NCI-H82 treated with DMSO at 0.1 percent for 48 hours (cell line): ENCODE measurements at regions not wholly inside any gene's neighbourhood (a gene's known extent, or its start where the extent isn't known, plus 50 kb on each side); places are given as distances from the start of the nearest gene placed in this dataset.

Experiments
- DNase-seq: peaks from one replicate; lab custom pipeline; 2025; ENCODE audit not compliant: unreplicated experiment; lab: John Stamatoyannopoulos, UW

DNA sequence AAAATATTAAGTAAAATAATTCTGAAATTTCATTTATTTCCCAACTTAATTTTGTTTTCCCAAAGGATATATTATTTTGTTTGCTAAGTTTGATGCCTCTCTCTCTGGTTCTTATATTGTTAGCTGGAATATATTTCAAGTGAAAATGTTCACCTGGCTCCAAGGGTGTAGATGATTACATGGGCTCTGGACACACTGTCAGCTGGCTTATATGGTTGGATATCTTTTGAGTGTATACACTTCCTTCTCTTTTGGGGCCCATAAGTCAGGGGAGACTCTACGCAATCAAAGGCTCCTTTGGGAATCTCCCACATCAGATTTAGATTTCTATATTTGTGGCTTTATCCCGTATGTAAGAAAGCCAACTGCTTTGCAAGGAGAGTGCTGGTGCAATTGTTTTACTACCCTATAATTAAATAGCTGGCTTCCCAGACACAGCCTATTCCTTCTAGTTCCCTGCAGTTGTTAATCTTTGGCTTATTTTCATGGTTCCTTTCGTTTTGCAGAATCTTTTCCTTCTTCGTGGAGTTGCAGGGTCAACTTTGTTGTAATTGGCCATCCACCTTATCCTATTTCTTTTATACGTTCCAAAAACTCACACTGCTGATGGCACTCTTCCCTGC lies 225.7 kb downstream of the DPH6 start:
- DNase-seq: no peak

DNA sequence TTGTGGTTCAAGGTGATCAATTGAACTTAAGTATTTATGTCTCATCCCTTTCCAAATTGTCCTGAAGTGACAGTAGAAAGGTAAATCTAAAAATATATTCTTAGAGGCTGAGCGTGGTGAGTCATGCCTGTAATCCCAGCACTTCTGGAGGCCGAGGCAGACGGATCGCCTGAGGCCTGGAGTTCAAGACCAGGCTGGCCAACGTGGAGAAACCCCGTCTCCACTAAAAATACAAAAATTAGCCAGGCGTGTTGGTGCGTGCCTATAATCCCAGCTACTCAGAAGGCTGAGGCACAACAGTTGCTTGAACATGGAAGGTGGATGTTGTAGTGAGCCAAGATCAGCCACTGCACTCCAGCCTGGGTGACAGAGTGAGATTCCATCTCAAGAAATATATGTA lies 226.6 kb downstream of the DPH6 start:
- DNase-seq: no peak

DNA sequence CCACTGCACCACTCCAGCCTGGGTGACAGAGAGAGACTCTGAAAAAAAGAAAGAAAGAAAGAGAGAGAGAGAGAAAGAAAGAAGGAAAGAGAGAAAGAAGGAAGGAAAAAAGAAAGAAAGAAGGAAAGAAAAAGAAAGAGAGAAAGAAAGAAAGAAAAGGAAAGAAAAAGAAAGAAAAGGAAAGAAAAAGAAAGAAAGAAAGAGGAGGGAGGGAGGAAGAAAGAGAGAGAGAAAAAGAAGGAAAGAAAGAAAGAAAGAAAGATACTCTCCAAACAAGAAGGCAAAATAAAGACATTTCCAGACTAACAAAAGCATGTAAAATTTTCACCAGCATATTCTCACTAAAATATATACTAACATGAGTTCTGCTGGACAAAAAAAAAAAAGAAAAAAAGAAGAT lies 228.7 kb downstream of the DPH6 start:
- DNase-seq: no peak

DNA sequence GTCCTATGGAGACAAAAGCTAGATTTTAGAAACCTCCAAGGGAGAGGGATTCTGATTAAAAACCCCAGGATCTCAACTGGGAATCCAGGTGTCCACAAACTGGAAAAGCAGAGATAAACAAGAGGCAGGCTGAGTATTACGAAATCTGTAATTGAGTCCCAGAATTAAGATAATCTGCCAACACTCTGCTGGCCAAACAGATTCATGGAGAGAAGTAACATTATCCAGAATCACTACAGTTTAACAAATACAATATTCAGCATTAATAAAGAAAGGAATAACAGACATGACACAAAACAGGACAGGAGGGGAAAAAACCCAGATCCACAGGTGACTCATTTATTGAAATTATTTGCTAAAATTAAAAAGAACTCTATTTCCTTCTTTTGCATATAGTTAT lies 227.2 kb upstream of the NANOGP8 start:
- no peak for DNase-seq

DNA sequence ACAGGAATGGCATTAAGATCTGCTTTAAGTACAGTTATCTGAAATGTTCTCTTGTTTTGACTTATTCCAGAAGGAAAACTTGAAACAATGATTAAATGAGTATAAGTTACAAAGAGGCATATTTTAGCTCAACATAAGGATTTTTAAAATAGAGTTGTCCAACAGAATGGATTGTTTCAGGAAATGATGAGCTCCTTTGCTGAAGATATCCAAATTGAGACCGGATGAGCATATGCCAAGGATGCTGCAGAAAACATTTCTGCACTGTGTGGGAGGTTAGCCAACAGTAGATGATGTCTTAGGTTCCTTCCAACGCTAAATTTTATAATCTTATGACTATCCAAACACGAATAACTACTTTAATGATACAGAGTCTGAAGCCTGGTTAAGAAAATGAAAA lies 226.5 kb upstream of the NANOGP8 start:
- DNase-seq: no peak

DNA sequence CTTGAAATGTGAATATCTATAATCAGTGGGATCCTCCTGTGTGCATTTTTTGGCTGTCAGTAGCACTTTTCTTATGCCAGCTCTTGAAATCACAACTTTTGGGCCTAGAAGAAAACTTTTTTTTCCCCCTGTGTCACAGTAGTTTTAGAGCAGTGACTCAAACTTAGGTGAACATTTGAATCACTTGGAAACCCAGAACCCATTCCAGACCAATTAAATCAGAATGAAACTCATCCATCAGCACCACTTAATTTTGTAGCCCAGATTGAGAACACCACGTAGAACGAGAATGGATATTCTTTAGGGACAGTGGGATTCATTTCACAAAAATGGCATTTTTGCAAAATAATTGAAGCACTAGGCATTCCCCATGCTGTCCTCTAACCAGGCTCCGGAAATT lies 224.8 kb upstream of the NANOGP8 start:
- DNase-seq: no peak

DNA sequence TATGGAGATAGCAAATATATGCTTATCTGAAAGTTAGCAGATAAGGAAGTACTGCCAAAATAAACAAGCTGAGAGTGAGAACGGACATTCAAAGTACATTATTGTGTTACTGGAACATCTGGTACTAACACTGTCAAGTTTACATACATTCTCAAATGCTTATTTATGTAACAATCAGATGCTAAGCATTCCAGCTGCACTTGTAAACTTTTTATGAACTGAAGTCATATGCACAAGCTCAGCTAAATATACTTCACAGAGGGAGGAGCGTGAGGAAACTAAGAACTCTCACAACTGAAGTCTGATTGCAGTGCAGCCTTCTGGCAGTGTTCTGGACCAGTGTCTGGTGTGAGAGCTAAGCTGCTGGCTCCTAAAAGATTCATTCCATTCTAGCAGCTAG lies 223.7 kb upstream of the NANOGP8 start:
- no peak for DNase-seq

DNA sequence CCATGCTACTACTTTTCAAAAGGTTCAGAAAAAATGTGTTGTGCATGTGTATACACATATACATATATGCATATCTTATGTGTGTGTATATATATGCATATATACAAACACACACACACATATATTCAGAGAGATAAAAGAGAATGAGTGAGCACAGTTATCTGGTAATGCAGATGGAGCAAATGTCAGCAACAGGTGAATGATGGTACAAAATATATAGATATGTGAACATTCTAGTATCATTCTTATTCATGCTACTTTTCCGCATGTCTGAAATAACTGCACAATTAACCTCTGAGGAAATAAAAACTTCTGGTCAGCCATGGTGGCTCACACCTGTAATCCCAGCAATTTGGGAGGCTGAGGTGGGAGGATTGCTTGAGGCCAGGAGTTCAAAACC lies 222.6 kb upstream of the NANOGP8 start:
- no peak for DNase-seq

DNA sequence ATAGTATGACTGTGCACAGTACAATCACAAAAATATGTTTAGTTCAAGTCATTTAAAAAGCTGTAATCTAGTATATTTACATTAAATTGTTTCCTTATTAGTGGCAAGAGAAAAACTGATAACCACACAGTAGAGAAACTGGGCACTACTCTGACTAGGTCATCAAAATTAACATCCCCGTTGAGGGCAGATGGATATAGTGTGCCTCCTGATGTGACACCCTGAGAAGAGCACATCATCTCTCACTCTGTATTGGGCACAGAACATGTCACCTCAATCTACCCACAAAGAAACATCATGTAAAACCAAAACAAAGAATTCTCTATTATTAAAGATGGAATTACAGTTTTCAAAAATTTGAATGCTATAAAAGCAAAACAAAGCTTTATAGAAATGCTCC lies 221.9 kb upstream of the NANOGP8 start:
- DNase-seq: no peak

DNA sequence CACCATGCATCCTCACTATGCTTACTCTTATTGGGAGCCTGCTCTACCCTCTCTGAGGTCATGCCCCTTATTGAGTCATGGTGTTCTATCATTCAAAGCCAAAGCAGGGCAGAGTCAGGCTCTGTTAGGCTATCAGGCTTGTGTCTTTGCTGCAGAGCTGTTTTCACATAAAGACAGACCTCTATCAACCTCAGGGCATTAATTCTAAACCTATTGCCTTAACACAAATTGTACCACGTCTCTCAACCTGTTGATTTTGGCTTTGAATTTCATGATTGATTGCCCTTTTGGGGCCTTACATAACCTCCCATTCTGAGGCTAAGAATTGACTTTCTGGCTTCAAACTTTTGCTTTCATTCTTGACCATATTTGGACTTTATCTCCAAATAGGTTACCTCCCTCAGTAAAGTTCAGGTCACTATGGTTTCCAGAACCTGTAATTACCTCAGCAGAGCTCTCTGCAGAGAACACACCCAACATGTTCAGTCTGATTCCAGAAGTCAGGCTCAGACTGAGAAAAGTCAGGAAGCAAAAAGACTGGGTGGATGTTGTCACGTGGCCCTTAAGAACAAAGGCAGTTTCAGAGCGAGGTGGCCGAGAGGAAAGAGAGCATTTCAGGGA lies 221.4 kb upstream of the NANOGP8 start:
- DNase-seq: no peak

DNA sequence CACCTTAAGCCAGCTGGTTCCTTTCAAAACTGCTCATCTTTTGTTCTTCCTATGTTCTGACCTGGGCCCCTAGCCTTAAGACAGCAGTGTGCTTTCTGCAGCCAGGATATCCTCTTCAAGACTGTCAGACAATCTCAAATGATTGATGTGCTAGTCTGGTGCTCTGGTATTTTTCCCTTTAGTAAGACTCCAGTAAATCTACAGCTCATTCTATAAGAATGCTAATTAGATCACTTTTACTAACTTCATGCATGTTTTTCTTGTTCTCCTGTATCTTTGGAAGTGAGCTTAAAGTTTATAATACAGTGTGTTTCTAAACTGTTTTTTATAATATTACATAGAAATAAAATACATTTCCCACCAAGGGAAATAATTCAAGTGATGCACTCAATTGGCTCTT lies 220.9 kb upstream of the NANOGP8 start:
- no peak for DNase-seq

DNA sequence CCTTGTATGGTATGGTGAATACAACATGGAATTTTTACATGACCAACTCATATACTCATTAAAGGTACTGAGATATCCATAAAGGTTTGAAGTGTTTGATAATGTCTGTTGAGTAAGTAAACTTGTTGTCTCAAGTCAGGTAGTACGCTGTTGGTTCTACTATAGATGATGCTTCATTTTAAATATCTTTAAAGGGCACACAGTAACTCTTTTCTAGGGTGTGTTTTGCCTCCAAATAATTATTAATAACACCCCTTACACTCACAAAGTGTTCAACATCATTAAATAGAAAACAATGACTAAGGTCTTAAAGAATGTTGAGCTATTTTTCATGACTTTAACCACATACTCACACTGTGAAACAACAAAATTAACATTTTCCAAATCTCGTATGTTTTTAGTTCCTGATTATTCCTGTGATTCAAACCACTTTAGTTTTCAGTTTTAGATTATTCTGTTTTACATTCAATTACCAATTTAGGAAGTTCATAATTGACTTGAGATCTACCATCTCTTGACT lies 220.0 kb upstream of the NANOGP8 start:
- DNase-seq: no peak

DNA sequence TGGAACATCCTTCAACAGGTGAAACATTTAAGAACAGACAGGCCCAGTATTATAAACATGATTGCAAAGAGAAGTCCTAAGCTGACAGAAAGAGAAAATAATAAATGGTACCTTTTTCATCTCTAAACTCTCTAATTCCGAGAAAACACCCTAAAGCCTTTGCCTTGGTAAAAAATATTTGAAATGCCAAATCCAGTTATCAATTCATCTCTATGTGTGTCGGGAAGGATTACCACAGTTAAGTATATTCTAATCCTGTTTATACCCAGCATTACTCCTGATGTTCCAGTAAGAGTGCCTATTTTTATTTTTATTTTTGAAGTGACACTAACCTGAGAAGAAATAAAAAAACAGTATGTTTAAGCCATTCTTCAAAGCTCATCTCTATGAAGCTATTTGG lies 219.3 kb upstream of the NANOGP8 start:
- no peak for DNase-seq

DNA sequence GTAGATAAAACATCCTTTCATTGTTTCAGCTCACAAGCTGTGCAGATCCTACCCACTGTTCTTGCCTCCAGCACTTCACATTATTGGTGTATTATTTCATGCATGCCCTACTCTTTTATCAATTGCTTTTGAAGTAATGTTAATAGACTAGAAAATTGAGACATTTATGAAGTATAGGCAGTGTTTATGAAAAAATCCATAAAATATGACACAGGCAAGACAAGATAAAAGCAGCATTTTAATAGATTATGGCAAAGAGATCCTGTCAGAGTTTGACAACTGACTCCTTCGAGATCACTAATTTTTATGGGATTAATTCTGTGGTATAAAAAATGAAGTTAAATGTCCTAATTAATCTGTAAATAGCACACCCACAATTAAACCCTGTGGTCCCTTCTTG lies 217.2 kb upstream of the NANOGP8 start:
- DNase-seq: no peak

DNA sequence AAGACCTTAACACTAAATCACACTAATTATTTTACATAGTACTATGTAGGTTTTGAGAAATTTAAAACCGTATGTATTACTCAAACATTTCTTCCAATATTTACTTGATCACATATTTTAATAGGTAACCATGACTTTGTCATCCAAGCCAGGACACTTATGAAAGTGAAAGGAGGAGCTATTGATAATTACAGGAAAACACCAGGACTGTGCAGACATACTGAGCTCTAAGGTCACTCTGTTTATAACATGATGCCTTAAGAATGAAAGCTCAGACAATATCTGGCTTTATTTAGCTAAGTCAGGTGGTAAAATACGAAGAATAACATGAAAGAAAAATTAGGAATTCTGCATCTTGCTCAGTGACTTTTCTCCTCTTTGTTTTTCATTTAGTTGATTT lies 216.0 kb upstream of the NANOGP8 start:
- DNase-seq: no peak

DNA sequence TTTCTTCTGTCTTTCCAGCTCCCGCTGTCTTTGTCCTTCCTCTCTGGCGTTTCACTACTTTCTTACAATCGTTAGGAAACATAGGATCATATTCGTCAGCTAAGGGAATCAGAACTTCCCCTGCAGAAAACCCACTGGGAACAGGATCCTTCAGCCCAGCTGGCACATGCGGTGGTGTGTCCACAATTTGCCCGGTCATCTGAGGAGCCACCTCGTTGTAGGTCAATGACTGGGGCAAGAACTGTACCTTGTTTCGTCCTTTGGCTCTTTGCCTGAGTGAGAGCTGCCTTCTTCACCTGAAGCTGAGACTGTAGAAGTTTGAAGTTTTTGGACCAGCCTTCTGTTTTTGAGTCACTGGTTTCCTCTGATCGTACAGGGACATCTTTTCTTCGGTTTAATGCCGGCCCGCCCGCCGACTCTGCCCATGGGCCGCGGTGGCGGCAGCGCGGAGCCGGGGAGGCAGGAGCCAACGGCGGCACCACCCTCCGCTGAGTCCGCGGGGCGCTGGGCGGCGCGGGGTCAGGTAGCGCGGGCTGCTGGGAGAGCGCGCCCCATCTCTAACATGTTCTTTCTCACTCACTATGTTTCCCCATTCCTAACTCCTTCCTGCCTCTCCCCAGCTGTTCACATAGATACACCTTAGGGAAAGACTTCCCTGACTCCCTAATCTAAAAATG lies 214.1 kb upstream of the NANOGP8 start:
- DNase-seq: no peak

DNA sequence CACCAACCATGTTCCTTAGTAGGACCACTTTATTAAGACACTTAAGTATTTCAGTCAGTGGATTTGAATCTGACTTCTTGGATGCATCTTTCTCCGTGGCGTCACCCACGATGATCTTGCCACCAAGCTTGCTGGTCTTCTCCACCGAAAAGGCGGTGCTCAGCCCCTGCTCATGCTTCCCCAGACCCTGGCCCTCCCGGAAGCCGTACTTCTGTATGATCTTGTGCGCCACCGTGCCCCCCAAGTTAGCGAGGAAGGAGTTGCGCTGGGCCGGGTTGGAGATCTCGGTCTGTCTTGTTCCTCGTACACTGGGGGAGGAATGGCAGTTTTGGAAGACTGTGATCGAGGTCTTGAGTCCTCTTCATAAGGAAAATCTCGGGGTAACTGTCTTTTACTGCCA lies 213.4 kb upstream of the NANOGP8 start:
- no peak for DNase-seq

DNA sequence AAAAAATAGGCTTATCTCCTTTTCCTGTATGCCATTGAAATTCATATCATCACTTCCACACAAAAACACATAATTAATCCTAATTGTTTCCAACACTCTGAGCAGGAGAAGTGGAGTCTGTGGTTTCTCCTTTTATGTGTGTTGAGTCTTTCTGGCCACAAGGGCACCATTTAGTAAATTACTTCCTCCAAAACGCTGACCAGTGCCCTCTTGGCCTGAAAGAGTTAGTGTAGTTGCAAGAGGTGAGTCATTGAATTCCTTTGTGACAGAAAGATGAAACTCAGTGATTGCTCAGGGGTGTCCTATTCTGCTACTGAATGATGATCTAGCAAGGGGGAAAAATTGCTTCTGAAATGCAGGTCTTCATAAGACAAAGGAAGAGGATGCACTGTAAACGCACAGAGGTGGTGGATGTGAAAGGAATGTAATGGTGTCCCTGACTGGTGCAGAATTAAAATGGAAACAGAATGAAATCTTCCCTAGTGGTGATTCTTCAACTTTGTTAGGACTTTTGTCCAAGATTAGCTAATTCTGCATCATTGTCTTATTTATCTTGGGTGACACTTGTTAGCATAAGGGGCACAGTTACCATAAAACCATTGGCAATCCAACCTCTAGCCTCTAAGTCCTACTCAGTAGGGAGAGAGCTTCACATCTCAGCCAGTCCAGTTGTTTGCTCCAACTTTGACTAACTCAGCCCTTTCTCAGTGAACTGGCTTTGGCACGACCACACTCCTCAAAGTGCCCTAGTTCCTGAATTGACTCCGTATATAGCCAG lies 208.4 kb upstream of the NANOGP8 start:
- no peak for DNase-seq

DNA sequence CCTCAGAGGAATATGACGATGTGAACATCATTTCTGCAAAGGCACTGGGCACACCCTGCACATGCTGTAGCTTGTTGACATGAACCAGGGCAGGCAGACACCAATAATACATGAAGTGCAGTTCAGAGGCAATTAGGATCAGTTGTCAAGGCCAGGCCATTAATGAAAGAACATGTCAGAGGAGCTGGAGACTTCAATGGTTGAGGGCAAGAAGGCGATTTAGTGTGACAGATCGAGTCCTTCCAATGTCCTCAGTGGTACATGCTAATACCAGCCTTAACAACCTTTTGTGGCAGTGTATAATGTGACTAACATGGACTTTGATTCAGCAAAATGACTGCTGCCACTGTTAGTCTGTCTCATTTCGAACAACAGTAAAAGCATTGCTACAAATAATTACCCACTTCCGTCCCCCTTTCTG lies 205.2 kb upstream of the NANOGP8 start:
- no peak for DNase-seq

DNA sequence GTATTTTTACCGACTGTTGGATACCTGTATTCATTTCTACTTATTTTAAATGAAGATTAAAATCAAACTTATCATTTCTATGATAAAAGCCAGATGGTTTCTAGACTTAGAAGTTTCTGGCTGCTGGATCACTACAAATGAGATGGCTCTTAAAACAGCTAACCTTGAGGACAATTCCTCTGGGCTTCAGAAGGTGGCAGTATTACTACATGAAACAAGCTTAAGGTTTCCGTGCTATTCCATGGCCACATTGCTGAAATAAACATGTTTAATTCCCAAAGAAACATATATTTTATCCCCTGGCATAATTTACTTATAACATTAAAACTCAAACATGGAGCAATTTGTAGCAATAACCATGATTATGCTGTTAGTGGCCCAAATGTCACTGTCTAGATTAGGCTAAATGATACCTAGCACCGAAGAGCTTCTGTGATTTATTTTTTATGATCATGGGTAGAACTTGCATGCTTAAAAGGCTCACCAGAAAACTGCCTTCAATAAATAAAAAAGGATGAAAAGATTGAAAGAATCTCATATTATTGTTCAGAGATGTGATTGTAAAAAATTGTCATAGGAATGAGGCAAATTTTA lies 204.0 kb upstream of the NANOGP8 start:
- peak; percentile 42 for DNase-seq

DNA sequence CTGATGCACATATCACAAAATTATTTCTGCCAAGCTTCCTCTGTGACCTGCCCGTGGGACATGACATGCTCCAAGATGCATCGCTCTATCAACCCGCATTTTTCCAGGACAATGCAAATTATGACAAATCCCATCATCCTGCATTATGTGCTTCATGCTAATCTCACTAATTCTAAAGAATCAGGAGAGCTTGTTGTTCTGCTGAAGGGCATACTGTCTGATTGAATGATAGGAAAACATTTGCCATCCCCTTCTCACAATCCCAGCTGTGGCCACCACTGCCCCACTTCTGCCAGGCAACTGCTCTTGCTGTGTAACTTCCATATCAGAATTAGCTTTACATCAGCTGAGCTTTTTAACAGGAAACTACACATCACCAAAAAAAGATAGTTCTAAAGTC lies 203.5 kb upstream of the NANOGP8 start:
- no peak for DNase-seq
